Vagina (tissue), 2 donors: ENCODE measurements at regions not wholly inside any gene's neighbourhood (a gene's known extent, or its start where the extent isn't known, plus 50 kb on each side); places are given as distances from the start of the nearest gene placed in this dataset.

Experiments
- POLR2AphosphoS5 ChIP-seq, 2 donors: sonication (generic); formaldehyde crosslinking; IDR thresholded peaks; one replicate each; pipeline ENCODE4 v1.9.0; 2017; ENCODE audit warnings: antibody characterized with exemption in 2 of 2, mild to moderate bottlenecking in 2 of 2, low read depth in 1 of 2; ENCODE audit not compliant: insufficient read depth in 1 of 2
- TF ChIP-seq, protein P1 (sequence below), 3 experiments: fragments of 450-650 bp in 2 of 3; fragments of 200-600 bp in 1 of 3; sonication (generic) in 1 of 3; IDR thresholded peaks; one replicate each; pipeline ENCODE4 v1.5.1; 2017 to 2019; ENCODE audit warnings: antibody characterized with exemption in 3 of 3, mild to moderate bottlenecking in 2 of 3, moderate library complexity in 2 of 3

DNA sequence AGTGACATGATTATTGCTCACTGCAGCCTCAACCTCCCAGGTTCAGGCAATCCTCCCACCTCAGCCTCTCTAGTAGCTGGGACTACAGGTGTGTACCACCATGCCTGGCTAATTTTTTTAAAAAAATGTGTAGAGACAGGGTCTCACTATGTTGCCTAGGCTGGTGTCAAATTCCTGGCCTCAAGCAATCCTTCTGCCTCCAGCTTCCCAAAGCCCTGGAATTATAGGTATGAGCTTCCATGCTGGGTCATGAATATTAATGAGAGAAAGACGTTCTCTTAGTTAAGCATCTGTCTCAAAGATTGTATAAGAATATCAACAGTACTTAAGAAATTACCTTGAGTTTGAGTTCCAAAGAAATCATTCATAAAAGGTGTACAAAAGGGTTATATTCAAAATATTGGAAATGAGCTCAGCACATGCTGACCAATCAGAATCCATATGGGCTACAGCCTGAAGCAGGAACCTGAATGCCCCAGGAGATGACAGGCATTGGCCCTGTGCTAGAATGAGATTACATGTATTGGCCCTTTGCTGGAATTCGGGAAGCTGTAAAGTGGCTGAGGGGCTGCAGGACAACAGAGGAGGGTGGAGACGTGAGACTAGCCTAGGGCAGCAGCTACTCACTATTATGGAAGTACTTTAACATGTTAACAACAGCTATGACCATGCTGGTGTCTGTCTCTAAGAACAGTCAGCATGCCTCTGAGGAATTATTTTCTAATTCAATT lies 157.0 kb upstream of the CPNE8 start:
- TF ChIP-seq, protein P1, sequence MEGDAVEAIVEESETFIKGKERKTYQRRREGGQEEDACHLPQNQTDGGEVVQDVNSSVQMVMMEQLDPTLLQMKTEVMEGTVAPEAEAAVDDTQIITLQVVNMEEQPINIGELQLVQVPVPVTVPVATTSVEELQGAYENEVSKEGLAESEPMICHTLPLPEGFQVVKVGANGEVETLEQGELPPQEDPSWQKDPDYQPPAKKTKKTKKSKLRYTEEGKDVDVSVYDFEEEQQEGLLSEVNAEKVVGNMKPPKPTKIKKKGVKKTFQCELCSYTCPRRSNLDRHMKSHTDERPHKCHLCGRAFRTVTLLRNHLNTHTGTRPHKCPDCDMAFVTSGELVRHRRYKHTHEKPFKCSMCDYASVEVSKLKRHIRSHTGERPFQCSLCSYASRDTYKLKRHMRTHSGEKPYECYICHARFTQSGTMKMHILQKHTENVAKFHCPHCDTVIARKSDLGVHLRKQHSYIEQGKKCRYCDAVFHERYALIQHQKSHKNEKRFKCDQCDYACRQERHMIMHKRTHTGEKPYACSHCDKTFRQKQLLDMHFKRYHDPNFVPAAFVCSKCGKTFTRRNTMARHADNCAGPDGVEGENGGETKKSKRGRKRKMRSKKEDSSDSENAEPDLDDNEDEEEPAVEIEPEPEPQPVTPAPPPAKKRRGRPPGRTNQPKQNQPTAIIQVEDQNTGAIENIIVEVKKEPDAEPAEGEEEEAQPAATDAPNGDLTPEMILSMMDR (IDR thresholded peaks at IDR 0.05) = no peak
- no peak for TF ChIP-seq POLR2AphosphoS5 (IDR thresholded peaks at IDR 0.05; ENCODE audit: insufficient read depth in 1 of 2, low read depth in 1 of 2)
